Naive thymus-derived CD4-positive, alpha-beta T cell (primary cell): ENCODE measurements at regions not wholly inside any gene's neighbourhood (a gene's known extent, or its start where the extent isn't known, plus 50 kb on each side); places are given as distances from the start of the nearest gene placed in this dataset.

Experiments
- ATAC-seq: fragments of 150-1000 bp; cut with Tn5 transposase; 2 replicates; pipeline ENCODE4 v1.10.0; 2021; ENCODE audit warnings: mild to moderate bottlenecking, moderate library complexity
- CTCF ChIA-PET: fragments of 350-600 bp; sonication (Branson Sonifier 250); formaldehyde crosslinking; loops from one replicate; lab custom pipeline; 2021; ENCODE audit warnings: antibody characterized with exemption; lab: Charles Lee
- POLR2A ChIA-PET: fragments of 350-600 bp; sonication (Branson Sonifier 250); formaldehyde crosslinking; loops from one replicate; lab custom pipeline; 2021; ENCODE audit warnings: antibody characterized with exemption, inconsistent platforms; lab: Charles Lee
- DNase-seq, 9 donors: peaks; one replicate each; pipeline versions ENCODE4 v3.0.0 to v3.0.0-alpha.2; 2020 to 2022; ENCODE audit warnings: mixed read lengths in 1 of 9
- H3K27ac ChIP-seq: one replicate; pipeline ENCODE4 v1.7.0; 2013; ENCODE audit warnings: mild to moderate bottlenecking, low read depth, low read length, moderate library complexity
- H3K27me3 ChIP-seq, 2 donors: one replicate each; pipeline ENCODE4 v1.7.0; 2013; ENCODE audit warnings: low read length in 2 of 2, mild to moderate bottlenecking in 2 of 2, moderate library complexity in 2 of 2; ENCODE audit not compliant: control insufficient read depth in 2 of 2, insufficient read depth in 2 of 2
- H3K36me3 ChIP-seq, 3 experiments: 1 replicate in 2 of 3; 2 replicates in 1 of 3; pipeline ENCODE4 v1.7.0; 2013; ENCODE audit warnings: low read length in 3 of 3, mild to moderate bottlenecking in 3 of 3, moderate library complexity in 1 of 3; ENCODE audit not compliant: insufficient read depth in 3 of 3, control insufficient read depth in 2 of 3
- H3K4me1 ChIP-seq, 2 donors: one replicate each; pipeline ENCODE4 v1.7.0; 2013; ENCODE audit warnings: low read length in 2 of 2, mild to moderate bottlenecking in 2 of 2, moderate library complexity in 1 of 2; ENCODE audit not compliant: control insufficient read depth in 2 of 2, insufficient read depth in 2 of 2
- H3K4me3 ChIP-seq: 2 replicates; pipeline ENCODE4 v1.7.0; 2013; ENCODE audit warnings: mild to moderate bottlenecking, low read length
- H3K9me3 ChIP-seq, 3 experiments: 1 replicate in 2 of 3; 2 replicates in 1 of 3; pipeline ENCODE4 v1.7.0; 2013; ENCODE audit warnings: low read length in 3 of 3; ENCODE audit not compliant: control insufficient read depth in 2 of 3
- H3K27ac Mint-ChIP-seq, 9 donors: one replicate each; pipeline ENCODE4 v1.8.0; 2020 to 2022; ENCODE audit warnings: mixed read lengths in 9 of 9, mild to moderate bottlenecking in 8 of 9, moderate library complexity in 5 of 9, inconsistent platforms in 2 of 9
- H3K27me3 Mint-ChIP-seq, 5 donors: one replicate each; pipeline ENCODE4 v1.8.0; 2021 to 2022; ENCODE audit warnings: mixed read lengths in 5 of 5, mild to moderate bottlenecking in 1 of 5
- H3K36me3 Mint-ChIP-seq, 5 donors: one replicate each; pipeline ENCODE4 v1.8.0; 2020 to 2022; ENCODE audit warnings: mixed read lengths in 5 of 5, mild to moderate bottlenecking in 3 of 5, inconsistent platforms in 1 of 5
- H3K4me1 Mint-ChIP-seq, 7 donors: one replicate each; pipeline ENCODE4 v1.8.0; 2020 to 2022; ENCODE audit warnings: mixed read lengths in 7 of 7, mild to moderate bottlenecking in 3 of 7, inconsistent platforms in 1 of 7
- H3K4me3 Mint-ChIP-seq, 10 donors: one replicate each; pipeline ENCODE4 v1.8.0; 2020 to 2022; ENCODE audit warnings: mild to moderate bottlenecking in 10 of 10, mixed read lengths in 10 of 10, moderate library complexity in 6 of 10, inconsistent platforms in 2 of 10
- H3K9me3 Mint-ChIP-seq, 11 donors: one replicate each; pipeline ENCODE4 v1.8.0; 2020 to 2022; ENCODE audit warnings: mixed read lengths in 11 of 11, mild to moderate bottlenecking in 4 of 11, inconsistent platforms in 1 of 11, moderate library complexity in 1 of 11
- intact Hi-C, 2 donors: fragments of 100-400 bp; cut with micrococcal nuclease; formaldehyde crosslinking; loops; one replicate each; pipeline ENCODE4 v1.15.1; 2023

GRCh38 chrX:40449956-40450706 is 130.6 kb upstream of the ATP6AP2 start:
- Mint-ChIP-seq H3K4me1 (no peaks in the 10 kb centered on the region), H3K36me3 (no peaks in the 10 kb centered on the region), H3K27me3 (no peaks in the 10 kb centered on the region), H3K9me3 (peaks cover 0 to 1% (median 0%) of the 10 kb centered on the region in 11 donors), H3K4me3 (no peak overlapping the region), H3K27ac (no peak overlapping the region)
- intact Hi-C loops = no loop called here
- H3K9me3 ChIP-seq = no peaks in the 10 kb centered on the region
- ATAC-seq = no peak
- no peaks in the 10 kb centered on the region for H3K27me3 ChIP-seq
- no peak for DNase-seq
- H3K4me3 ChIP-seq = no peak overlapping the region
- ChIA-PET CTCF (no interaction called here), POLR2A (no interaction called here)
- H3K27ac ChIP-seq = no peak overlapping the region
- H3K36me3 ChIP-seq = no peaks in the 10 kb centered on the region
- no peaks in the 10 kb centered on the region for H3K4me1 ChIP-seq

- CTCF ChIA-PET = no interaction called here
- H3K9me3 Mint-ChIP-seq = no peaks in the 10 kb centered on the region
- no peak for ATAC-seq
Measured at GRCh38 chrX:40449396-40449795, 131.4 kb upstream of the ATP6AP2 start.

GRCh38 chrX:40448793-40449192 is 132.0 kb upstream of the ATP6AP2 start:
- ChIA-PET POLR2A (no interaction called here), CTCF (no interaction called here)
- Mint-ChIP-seq H3K4me1 (no peaks in the 10 kb centered on the region), H3K4me3 (no peak overlapping the region), H3K36me3 (no peaks in the 10 kb centered on the region), H3K9me3 (no peaks in the 10 kb centered on the region), H3K27me3 (no peaks in the 10 kb centered on the region), H3K27ac (no peak overlapping the region)
- DNase-seq (no peak), ATAC-seq (no peak)
- intact Hi-C loops = no loop called here
- H3K9me3 ChIP-seq = no peaks in the 10 kb centered on the region
- no peaks in the 10 kb centered on the region for H3K4me1 ChIP-seq
- no peaks in the 10 kb centered on the region for H3K27me3 ChIP-seq
- H3K27ac ChIP-seq = no peak overlapping the region
- H3K36me3 ChIP-seq = no peaks in the 10 kb centered on the region
- no peak overlapping the region for H3K4me3 ChIP-seq

More at GRCh38 chrX:40449396-40449795, 131.4 kb upstream of the ATP6AP2 start:
- Histone ChIP-seq H3K27ac (no peak overlapping the region), H3K4me3 (no peak overlapping the region), H3K27me3 (no peaks in the 10 kb centered on the region), H3K9me3 (no peaks in the 10 kb centered on the region), H3K4me1 (no peaks in the 10 kb centered on the region), H3K36me3 (no peaks in the 10 kb centered on the region)
- intact Hi-C loops = no loop called here
- Mint-ChIP-seq H3K4me1 (no peaks in the 10 kb centered on the region), H3K4me3 (no peak overlapping the region), H3K27me3 (no peaks in the 10 kb centered on the region), H3K36me3 (no peaks in the 10 kb centered on the region), H3K27ac (no peak overlapping the region)
- no peak for DNase-seq
- POLR2A ChIA-PET = no interaction called here

GRCh38 chrX:40446921-40447320 is 133.8 kb upstream of the ATP6AP2 start:
- H3K4me3 ChIP-seq = no peak overlapping the region
- Mint-ChIP-seq H3K27ac (no peak overlapping the region), H3K9me3 (no peaks in the 10 kb centered on the region), H3K4me3 (no peak overlapping the region), H3K36me3 (no peaks in the 10 kb centered on the region), H3K27me3 (peaks cover 0 to 6% (median 0%) of the 10 kb centered on the region in 5 donors), H3K4me1 (peaks cover 0 to 2% (median 0%) of the 10 kb centered on the region in 7 donors)
- no peaks in the 10 kb centered on the region for H3K4me1 ChIP-seq
- no peak for ATAC-seq
- ChIA-PET POLR2A (no interaction called here), CTCF (no interaction called here)
- no peak overlapping the region for H3K27ac ChIP-seq
- H3K27me3 ChIP-seq = no peaks in the 10 kb centered on the region
- no peak for DNase-seq
- no peaks in the 10 kb centered on the region for H3K36me3 ChIP-seq
- intact Hi-C loops = loop anchor here in 1 of 2 donors (1.0 kb wide), 1 partner anchor 24 kb away; no protein-coding TSS in a partner anchor
- no peaks in the 10 kb centered on the region for H3K9me3 ChIP-seq

- no peak overlapping the region for H3K4me3 Mint-ChIP-seq
- no peaks in the 10 kb centered on the region for H3K36me3 Mint-ChIP-seq
- intact Hi-C loops = loop anchor here in 1 of 2 donors (1.0 kb wide), 1 partner anchor 26 kb away; no protein-coding TSS in a partner anchor
- no peaks in the 10 kb centered on the region for H3K9me3 ChIP-seq
- H3K27me3 Mint-ChIP-seq = peaks cover 0 to 14% (median 0%) of the 10 kb centered on the region in 5 donors
- ChIA-PET POLR2A (no interaction called here), CTCF (no interaction called here)
- no peak overlapping the region for H3K4me3 ChIP-seq
- DNase-seq (no peak), ATAC-seq (no peak)
- H3K4me1 Mint-ChIP-seq = peaks cover 0 to 2% (median 0%) of the 10 kb centered on the region in 7 donors
- H3K4me1 ChIP-seq = no peaks in the 10 kb centered on the region
- H3K27ac Mint-ChIP-seq = no peak overlapping the region
- no peaks in the 10 kb centered on the region for H3K9me3 Mint-ChIP-seq
- no peaks in the 10 kb centered on the region for H3K27me3 ChIP-seq
- no peaks in the 10 kb centered on the region for H3K36me3 ChIP-seq
- no peak overlapping the region for H3K27ac ChIP-seq
Measured at GRCh38 chrX:40445691-40446090, 135.1 kb upstream of the ATP6AP2 start.

- Histone ChIP-seq H3K36me3 (no peaks in the 10 kb centered on the region), H3K9me3 (no peaks in the 10 kb centered on the region), H3K27me3 (no peaks in the 10 kb centered on the region), H3K4me3 (no peak overlapping the region), H3K4me1 (no peaks in the 10 kb centered on the region), H3K27ac (no peak overlapping the region)
- intact Hi-C loops = no loop called here
- H3K27ac Mint-ChIP-seq = no peak overlapping the region
- no peak for DNase-seq
- POLR2A ChIA-PET = no interaction called here
- H3K4me1 Mint-ChIP-seq = peaks cover 0 to 2% (median 0%) of the 10 kb centered on the region in 7 donors
- no peak for ATAC-seq
- no peak overlapping the region for H3K4me3 Mint-ChIP-seq
- CTCF ChIA-PET = no interaction called here
- H3K27me3 Mint-ChIP-seq = peaks cover 0 to 14% (median 0%) of the 10 kb centered on the region in 5 donors
- no peaks in the 10 kb centered on the region for H3K9me3 Mint-ChIP-seq
- no peaks in the 10 kb centered on the region for H3K36me3 Mint-ChIP-seq
Measured at GRCh38 chrX:40444798-40445496, 135.8 kb upstream of the ATP6AP2 start.
